CD4-positive, alpha-beta T cell treated with Interleukin-4 for 4 hours (primary cell): ENCODE measurements at regions not wholly inside any gene's neighbourhood (a gene's known extent, or its start where the extent isn't known, plus 50 kb on each side); places are given as distances from the start of the nearest gene placed in this dataset.

ENCODE experiments used
- DNase-seq: peaks from one replicate; pipeline ENCODE4 v3.0.0-alpha.2; 2020

DNA sequence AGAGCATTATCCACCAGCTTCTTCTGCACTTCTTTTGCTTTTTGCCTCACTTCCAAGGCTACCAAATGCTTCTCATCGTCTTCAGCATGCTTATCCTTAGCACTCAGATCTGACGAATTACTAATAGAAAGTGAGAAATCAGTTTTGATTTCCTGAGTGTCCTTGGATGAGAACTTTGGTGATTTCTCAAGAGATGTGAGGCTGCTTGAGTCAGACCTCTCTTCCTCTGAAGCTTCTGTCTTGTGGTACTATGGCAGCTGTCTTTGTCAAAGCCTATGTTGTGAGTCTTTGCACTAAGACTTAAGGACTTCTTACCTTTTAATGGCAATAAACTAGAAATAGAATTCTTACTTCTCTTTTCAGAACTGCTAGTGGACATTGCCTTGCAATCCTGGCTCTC, 169.9 kb downstream of the CPE start:
- DNase-seq: no peak

DNA sequence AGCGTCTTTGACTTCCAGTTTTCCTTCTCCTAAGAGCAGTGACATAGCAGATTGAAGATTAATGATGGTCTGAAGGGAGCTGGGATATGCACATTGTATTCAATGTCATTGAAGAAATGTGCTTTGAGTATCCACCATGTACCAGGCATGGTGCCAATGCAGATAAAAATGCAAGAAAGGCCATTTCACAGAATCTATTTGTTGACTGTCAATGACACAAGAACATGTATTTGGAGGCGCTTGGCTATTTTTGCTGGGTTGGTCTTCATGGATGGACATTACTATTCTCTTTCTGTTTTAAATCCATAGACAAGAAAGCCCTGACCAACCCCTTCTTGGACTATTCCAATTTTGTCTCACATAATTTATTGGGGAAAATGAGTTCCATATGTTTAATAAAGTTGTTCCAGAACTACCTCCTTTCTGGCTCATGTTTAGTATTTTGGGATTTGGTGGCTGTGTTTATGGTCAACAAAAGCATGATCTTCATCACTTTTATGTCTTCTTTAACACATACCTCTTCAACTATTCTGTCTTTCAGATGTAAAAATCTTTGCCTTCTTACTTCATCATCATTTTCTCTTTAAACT, 174.5 kb downstream of the CPE start:
- DNase-seq: no peak

DNA sequence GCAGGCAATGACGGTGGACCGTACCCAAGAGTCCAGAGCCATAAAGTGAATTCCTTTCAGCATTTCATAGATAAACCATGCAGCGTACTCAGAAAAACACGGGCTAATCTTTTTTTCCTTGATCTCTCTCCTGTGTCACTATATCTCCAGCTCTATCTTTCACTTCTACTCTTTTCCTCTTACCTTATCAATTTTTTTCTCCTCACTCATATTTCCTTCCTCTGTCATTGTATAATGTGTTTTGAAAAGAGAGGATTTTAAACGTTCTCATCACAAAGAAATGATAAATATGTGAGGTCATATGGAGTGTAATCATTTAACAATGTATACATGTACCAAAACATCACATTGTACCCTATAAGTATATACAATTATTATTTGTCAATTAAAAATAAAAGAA, 176.5 kb downstream of the CPE start:
- no peak for DNase-seq

DNA sequence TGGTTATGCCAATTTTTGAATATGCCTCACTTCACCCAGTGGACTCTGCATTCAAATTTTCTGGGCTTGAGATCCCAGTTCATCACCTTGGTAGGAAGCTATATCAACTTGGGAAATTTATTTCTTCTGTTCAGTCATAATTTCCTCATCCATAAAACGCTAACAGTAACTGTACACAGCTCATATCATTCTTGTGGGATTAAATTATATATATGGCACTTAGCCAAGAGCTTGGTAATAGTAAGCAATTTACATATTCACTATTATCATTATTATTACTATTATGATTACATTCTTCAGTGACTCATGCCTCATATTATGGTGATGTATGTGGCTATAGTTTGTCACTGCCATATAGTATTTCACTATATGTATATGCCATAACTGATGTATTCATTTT, 177.6 kb downstream of the CPE start:
- no peak for DNase-seq

DNA sequence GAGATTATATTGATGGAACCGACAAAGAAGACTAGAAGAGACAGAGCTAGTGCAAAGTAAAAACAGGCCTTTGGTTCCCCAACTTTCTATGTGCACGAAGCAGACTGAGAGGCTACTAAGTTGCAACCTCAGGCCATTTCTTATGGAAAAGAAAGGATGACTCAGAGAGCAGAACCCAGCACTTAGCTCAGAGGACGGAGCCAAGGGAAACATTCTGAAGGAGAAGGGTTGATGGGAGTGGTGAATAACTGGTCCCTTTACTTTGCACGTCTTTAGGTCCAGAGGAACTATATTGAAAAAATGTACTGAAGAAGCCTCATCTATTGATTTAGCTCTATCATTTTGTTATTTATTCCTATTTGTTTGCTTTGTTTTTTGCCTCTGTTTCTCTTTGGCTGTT, 182.1 kb downstream of the CPE start:
- DNase-seq: no peak

DNA sequence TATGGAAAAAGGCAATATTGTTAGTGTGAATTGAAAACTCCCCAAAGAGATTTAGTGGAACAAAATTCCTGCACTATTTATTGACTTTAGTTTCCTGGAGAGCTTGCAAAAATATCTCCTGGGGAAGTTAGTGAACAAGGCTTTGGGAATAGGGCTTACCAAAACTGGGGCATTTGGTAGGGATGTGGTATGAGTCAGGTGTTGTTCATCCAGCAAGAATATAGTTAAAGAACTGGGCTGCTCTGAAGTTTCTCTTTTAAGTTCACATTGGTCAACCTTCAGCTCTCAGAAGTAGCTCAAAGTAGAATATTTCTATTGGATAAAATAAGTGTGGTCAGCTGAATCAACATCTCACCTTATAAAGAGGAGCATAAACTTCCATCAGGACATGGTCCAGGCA, 185.0 kb downstream of the CPE start:
- no peak for DNase-seq

DNA sequence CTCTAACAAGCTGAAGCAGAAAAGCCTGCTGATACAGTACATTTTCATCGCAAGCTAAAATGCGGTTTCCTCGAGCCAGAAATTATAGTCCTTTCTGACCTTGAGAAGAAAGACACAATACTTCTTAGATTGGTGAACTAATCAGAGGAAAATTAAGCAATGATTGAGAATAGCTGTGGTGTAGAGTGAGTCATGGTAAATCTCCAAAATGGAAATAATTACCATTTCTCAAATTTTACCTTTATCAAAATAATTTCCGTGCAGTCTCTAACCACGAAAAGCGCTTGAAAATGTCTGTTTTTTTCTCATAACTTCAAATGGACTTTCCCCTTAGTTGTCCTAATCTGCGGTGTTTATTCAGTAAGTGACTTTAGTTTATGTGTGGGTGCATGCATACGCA, 190.2 kb downstream of the CPE start:
- DNase-seq: no peak

DNA sequence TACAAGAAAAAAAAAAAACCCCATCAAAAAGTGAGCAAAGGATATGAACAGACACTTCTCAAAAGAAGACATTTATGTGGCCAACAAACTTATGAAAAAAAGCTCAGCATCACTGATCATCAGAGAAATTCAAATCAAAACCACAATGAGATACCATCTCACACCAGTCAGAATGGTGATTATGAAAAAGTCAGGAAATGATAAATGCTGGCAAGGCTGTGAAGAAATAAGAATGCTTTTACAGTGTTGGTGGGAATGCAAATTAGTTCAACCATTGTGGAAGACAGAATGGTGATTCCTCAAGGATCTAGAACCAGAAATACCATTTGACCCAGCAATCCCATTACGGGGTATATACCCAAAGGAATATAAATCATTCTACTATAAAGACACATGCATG, 192.7 kb downstream of the CPE start:
- peak; percentile 1 for DNase-seq

DNA sequence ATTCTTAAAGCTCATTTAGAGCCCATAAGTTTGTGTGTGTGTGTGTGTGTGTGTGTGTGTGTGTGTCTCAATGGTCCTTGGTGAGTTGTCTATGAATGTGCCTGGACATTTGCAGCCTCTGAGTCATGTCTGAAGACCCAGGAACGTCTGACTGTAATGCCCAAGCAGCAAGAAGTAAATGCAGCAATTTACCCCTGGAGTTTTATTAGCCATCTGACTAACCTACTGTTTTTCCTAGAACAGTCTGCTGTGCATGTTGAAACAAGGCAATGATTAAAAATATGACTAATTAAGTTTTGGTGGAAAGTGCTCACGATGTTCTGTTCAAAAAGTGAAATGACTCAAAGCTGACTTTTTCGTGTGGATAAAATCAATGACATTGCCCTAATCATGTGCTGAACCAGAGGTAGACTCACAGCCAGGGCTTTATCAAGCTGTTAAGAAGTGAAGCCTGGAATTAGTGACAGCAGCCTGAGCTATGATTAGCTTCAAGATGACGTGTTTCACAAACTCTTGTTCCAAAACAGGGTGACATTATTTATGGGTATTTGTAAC, 201.6 kb downstream of the CPE start:
- no peak for DNase-seq

DNA sequence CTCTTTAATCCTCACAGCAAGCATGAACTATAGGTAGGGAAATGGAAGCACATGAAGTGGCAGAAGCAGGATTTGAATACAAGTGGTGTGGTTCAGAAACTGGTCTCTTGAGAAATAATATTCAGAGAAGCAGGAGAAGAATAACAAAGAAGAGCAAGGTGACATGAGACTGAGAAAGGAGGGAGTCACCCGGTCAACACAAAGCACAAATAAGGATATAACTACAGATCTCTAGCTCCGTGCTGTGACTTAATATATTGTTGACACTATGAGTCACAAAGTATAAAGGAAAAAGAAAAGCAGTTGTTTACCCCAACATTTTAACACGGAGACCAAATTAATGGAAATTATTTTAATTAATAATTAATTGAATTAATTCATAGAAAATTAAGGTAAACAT, 204.5 kb downstream of the CPE start:
- DNase-seq: no peak

DNA sequence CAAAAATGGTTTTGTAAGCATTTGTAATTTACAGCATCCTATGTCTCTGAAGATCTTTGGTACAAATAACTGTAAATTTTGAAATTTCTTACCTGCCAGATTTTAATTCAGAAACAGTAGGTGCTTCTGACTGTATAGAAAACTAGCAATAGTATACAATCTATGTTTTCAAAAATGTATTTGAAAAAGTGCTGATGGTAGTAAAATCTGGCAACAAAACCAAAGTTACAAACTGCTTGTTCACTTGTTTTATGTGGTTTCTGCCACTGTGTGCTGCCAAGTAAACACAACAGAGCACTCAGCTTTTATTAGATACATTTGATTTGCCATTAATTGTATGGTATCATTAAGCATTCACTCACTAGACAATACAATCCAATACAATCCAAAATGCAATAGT, 206.1 kb downstream of the CPE start:
- no peak for DNase-seq

DNA sequence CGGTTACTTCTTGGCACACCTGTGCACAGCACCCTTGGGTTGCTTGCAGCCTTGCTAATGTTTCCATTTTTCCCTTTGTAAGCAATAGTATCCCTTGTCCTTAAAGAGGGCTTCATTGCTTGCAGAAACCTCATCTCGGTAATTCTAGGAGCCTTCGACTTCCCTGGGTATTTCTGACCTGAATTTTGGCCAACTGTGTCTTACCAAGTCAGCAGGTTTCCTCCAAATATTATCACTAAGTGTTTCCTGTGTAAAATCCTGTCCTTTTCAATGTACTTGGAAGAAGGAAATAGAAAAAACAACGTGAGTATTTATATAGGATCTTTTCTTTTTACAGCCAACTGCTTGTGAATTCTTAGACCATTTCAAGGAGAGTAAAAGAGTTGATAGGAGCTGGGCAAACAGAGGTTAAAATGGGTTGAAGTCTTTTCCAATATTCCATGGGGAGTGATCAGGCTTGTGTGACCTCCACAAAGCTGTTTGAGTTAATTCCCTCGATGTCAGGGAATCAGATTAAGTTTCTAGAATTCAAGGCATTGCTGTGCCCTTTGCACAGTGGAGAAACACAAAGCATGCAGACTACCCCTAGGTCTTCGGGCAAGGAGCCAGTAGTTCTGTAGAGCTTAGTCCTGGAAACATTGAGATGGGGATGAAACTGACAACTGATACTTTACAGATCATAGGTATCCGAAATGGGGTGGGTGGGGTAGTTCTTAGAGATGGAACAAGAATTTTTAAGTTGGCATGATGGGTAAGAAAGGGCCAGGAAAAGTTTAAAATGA, 209.9 kb downstream of the CPE start:
- DNase-seq: no peak

DNA sequence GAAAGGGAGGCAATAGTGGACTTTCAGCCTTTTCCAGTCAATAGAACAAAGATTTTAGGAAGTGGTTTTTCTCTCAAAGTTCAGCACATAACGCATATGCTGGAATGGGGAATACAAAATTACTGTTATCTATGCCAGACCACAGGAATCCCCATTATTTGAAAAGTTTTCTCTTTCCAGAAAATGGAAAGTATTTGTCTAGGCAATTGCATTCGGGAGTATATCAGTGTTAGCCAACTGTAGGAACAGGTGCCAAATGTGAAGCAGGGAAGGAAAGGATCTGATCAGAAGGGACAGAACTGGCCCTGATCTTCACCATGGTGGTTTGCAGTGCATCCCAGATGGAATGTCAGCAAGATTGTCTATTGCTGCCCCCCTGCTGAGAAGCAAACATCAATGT, 213.6 kb downstream of the CPE start:
- no peak for DNase-seq

DNA sequence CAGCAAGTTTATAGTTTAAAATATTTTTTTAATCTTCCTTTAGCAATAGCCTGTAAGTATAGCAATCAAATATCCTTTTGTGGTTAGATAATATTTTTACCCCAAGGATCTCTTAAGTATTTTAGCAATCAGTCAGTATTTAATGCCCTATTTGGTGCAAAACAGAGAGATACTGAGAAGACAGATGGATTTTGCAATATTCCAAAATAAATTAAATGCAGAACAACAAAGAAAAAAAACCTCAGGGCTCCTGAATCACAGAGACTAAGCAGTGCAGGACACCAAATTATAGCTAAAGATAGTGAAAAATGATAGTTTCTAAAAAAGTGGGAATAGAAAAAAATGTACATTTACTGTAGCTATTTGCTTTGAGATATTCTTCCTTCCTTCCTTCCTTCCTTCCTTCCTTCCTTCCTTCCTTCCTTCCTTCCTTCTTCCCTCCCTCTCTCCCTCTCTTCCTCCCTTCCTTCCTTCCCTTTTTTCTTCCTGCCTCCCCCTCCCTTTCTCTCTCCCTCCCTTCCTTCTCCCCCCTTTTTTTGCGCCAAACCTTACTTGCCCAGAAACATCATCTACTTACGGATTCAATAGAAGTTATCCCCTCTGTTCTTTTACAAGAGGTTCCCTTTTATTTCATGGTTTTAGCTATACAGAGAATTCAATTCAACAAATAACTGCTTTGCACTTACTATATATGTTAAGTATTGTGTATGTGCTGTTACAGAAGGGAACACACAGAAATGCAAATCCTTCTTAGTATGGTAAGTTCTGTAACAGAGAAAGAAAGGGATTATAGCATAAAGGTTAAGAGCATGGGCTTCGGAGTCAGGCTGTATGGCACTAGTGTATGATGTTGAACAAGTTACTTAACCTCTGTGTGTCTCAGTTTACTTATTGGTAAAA, 219.0 kb downstream of the CPE start:
- DNase-seq: no peak

DNA sequence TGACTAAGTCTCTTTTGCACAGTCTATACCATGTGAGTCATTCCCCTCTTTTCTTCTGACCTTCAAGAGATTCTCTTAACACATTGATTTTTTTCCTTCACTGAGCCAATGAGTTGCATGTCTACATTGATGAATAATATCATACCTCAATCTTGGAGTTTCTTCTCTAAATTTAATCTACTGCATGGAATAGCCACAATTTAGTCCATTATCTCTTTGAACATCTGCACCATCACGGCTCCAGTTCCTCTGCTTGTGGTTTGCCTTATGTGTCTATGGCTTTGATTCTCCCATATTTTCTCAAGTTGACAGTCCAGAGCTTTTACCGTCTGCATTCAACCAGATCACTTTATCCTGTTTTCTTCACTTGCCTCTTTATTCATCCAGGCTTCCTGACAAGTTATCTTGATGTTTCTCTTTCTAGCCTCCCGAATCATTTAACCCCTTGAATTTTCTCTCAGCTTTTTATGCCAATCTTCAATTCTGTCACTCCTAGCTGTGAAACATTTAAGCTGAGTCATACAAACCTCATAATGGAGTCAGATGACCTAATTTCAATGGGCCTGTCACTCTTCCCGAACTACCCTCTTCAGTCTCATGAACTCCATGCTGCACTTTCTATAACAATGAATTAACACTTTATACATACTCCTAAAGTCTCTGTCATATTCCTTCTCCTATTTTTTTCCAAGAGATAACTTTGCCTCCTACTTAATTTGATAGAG, 222.3 kb downstream of the CPE start:
- no peak for DNase-seq

DNA sequence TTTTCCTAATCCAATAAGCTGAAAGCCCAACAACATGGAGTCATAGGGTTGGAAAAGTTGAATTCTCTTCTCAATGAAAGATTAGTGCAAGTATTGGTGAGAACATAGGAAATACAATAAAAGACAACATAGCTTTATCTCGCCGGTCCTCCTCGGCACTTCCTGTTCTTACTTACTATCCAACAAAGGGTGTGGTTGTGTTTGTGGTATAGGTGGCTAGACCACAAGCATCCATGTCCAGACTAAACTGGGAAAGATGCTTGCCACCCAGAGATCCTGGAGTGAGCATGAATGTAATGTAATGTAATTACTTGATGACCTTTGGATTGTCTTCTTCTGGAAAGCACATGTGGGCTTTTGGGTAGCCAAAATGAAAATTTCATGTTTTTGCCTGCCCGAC, 223.8 kb downstream of the CPE start:
- DNase-seq: no peak

DNA sequence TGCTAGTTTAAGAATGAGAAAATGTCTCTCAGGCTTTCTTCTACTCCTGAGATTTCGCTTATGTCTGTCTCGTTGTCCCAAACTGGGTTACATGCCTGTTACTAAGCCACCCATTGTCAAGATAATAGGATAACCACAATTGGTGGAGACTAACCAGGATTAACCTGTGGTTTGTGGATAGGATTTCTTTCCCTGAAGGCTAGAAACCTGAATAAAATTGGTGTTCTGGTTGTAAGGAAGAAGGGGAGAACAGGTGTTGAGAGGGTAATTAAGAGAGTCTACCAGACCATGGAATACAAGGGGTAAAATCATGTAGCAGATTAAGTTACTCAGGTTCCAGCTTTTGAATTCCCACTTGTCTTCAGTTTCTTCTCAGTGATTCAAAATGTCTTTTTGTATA, 225.4 kb downstream of the CPE start:
- DNase-seq: no peak

DNA sequence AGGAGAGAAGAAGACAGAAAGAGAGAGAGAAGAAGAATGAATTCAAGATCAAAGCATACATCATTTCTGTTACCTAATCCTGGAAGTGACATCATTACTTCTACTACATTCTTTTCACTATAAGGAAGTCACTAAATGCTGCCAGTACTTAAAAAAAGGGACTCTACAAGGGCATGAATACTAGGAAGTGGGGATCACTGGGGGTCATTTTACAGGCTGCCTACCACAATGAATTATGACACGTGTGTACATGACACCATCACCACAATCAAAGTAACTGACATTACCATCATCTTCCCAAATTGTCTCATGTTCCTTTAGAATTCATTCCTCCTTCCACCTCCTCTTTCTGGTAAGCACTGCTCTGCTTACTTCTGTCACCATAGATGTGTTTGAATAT, 227.0 kb downstream of the CPE start:
- DNase-seq: no peak

DNA sequence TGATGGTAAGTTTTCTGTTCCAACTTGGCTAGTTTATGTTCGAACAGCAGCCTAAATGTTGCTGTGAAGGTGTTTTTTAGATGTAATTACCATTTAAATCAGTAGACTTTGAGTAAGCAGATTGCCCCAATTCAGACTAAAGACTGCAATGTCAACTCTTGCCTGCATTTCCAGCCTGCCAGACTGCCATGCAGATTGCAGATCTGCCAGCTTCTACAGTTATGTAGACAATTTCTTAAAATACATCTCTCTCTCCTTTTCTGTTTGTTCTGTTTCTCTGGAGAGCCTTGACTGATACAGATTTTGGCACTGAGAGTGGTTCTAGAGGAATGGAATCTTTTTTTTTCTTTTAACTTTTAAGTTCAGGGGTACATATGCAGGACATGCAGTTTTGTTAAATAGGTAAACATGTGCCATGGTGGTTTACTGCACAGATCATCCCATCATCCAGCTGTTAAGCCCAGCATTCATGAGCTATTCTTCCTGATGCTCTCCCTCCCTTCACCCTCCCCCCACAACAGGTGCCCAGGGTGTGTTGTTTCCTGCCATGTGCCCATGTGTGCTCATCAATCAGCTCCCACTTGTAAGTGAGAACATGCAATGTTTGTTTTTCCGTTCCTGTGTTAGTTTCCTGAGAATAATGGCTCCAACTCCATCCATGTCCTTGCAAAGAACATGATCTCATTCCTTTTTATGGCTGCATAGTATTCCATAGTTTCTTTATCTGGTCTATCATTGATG, 227.8 kb downstream of the CPE start:
- no peak for DNase-seq

DNA sequence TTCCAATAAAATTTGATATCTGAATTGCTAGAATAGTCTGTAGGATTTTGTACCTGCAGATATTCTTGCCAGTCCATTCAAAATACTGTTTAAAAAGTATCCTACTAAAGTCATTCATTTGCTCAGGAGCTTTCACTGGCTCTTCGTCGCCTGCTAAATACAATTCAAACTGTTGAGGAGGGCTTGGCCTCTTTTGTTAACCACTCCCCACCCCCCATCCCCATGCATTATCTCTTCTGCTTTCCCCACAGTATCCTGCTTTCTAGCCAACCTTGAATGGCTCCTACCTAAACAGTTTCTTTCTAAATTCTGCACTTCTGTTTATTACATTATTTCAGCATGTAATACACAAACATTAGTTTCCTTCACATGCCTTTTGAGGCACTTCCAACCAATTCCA, 230.8 kb downstream of the CPE start:
- no peak for DNase-seq

DNA sequence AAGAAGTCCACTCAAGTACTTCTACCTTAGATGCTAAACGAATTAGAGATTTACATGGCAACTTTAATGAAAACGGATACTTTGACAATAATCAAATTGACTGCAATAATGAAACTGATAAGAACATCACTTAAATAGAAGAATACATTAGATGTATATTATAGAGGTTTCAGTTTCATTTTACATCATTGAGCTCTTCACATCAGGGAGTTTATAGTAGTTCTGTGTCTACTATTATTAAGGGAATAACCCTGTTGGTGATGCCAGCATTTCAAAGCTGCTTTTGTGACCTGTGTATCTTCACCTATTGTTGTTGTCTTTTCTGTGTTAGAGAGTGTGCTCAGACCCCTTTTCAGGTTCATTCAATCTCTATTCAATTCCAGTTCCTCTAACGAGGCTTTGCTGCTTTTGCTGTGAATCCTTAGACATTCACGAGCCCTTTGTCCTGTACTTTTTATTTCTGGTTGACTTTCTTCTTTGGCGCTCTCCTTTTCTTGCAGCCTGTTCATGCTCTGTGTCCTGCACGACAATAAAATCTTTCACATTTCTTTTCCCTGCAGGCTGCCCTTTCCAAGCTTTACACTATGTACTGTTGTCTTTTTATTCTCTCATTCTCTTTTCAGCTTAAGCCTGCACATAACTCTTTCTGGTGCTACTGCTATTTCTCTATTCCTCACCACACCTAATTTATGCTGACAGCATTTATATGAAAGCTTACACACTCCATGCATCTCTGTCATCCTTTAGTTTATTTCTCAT, 232.1 kb downstream of the CPE start:
- DNase-seq: no peak

DNA sequence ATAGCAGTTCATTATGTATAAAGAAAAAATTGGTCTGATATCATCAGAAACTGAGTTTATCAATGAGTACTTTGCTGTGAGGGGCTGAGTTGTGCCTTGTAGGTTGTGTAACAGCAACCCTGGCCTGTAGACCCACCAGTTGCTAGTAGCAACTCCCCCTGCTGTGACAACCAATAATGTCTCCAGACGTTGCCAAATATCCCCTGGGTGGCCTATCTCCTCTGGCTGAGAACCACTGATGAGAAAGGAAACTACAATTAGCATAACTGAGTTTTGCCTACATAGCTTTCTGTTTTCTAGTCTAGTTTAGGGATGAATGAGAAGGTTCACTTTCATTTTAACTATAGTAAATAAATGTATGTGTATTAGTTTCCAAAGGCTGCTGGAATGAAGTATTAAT, 234.1 kb downstream of the CPE start:
- peak; percentile 15 for DNase-seq
